ENCODE measurements at regions not wholly inside any gene's neighbourhood (a gene's known extent, or its start where the extent isn't known, plus 50 kb on each side); places are given as distances from the start of the nearest gene placed in this dataset.

GRCh38 chr18:77853859-77854258 is 604.2 kb downstream of the GALR1 start:
- no peak for DNase-seq (ENCODE audit: low read depth)

- DNase-seq (ENCODE audit: low read depth), result no peak
These were observed 608.3 kb downstream of the GALR1 start for GRCh38 chr18:77857678-77858655.

- DNase-seq (ENCODE audit: low read depth), result no peak
These were observed 610.0 kb downstream of the GALR1 start for GRCh38 chr18:77859634-77860033.

- DNase-seq (ENCODE audit: low read depth), result no peak
These were observed 612.6 kb downstream of the GALR1 start for GRCh38 chr18:77862066-77862757.

- DNase-seq (ENCODE audit: low read depth), result no peak
These were observed 616.2 kb downstream of the GALR1 start for GRCh38 chr18:77865853-77866252.

GRCh38 chr18:77866351-77866750 is 616.7 kb downstream of the GALR1 start:
- no peak for DNase-seq (ENCODE audit: low read depth)

GRCh38 chr18:77870199-77870598 is 620.6 kb downstream of the GALR1 start:
- DNase-seq (ENCODE audit: low read depth), result no peak

- DNase-seq (ENCODE audit: low read depth), result no peak
These were observed 621.2 kb downstream of the GALR1 start for GRCh38 chr18:77870894-77871293.

GRCh38 chr18:77872166-77872565 is 622.5 kb downstream of the GALR1 start:
- no peak for DNase-seq (ENCODE audit: low read depth)

- DNase-seq (ENCODE audit: low read depth), result no peak
These were observed 626.7 kb downstream of the GALR1 start for GRCh38 chr18:77876319-77876865.

GRCh38 chr18:77879829-77880228 is 630.2 kb downstream of the GALR1 start:
- no peak for DNase-seq (ENCODE audit: low read depth)

- DNase-seq (ENCODE audit: low read depth), result no peak
These were observed 634.8 kb downstream of the GALR1 start for GRCh38 chr18:77884454-77884853.

- DNase-seq (ENCODE audit: low read depth), result no peak
These were observed 644.4 kb downstream of the GALR1 start for GRCh38 chr18:77894060-77894459.

- DNase-seq (ENCODE audit: low read depth), result no peak
These were observed 645.6 kb downstream of the GALR1 start for GRCh38 chr18:77895250-77895649.

- no peak for DNase-seq (ENCODE audit: low read depth)
These were observed 647.1 kb downstream of the GALR1 start for GRCh38 chr18:77896586-77897252.

- DNase-seq (ENCODE audit: low read depth), result no peak
These were observed 648.0 kb downstream of the GALR1 start for GRCh38 chr18:77897606-77898005.

- DNase-seq (ENCODE audit: low read depth), result peak; percentile 18
These were observed 650.5 kb downstream of the GALR1 start for GRCh38 chr18:77899972-77900754.

GRCh38 chr18:77905011-77905410 is 655.4 kb downstream of the GALR1 start:
- DNase-seq (ENCODE audit: low read depth), result no peak

GRCh38 chr18:77905449-77906055 is 655.9 kb downstream of the GALR1 start:
- DNase-seq (ENCODE audit: low read depth), result no peak

- DNase-seq (ENCODE audit: low read depth), result no peak
These were observed 656.6 kb downstream of the GALR1 start for GRCh38 chr18:77906103-77906892.
